ENCODE measurements at regions not wholly inside any gene's neighbourhood (a gene's known extent, or its start where the extent isn't known, plus 50 kb on each side); places are given as distances from the start of the nearest gene placed in this dataset.

DNA sequence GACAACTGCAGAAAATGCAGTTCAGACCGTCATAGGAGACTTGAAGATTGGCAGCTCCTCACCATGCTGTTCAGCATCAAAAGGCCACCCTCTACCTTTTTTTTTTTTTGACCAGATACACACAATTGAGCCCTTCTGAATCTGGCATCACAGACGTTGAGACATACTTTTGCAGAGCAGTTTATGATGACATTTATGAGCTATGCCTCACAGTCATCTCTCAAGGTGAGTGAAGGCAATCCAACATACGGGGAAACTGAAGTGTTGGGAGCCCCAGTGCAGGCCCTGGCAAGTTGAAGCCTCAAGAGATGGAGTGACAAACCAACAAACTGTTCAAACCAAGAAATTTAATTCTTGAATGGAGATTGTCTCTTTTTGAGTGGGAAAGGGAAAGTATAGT is 83.6 kb upstream of the DLX6 start:
- TF ChIP-seq, protein P1, sequence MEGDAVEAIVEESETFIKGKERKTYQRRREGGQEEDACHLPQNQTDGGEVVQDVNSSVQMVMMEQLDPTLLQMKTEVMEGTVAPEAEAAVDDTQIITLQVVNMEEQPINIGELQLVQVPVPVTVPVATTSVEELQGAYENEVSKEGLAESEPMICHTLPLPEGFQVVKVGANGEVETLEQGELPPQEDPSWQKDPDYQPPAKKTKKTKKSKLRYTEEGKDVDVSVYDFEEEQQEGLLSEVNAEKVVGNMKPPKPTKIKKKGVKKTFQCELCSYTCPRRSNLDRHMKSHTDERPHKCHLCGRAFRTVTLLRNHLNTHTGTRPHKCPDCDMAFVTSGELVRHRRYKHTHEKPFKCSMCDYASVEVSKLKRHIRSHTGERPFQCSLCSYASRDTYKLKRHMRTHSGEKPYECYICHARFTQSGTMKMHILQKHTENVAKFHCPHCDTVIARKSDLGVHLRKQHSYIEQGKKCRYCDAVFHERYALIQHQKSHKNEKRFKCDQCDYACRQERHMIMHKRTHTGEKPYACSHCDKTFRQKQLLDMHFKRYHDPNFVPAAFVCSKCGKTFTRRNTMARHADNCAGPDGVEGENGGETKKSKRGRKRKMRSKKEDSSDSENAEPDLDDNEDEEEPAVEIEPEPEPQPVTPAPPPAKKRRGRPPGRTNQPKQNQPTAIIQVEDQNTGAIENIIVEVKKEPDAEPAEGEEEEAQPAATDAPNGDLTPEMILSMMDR (IDR thresholded peaks at IDR 0.05), result no peak
- TF ChIP-seq POLR2AphosphoS5 (IDR thresholded peaks at IDR 0.05), result no peak
- TF ChIP-seq POLR2A (IDR thresholded peaks at IDR 0.05), result no peak
- TF ChIP-seq EP300 (IDR thresholded peaks at IDR 0.05), result no peak

All from stomach (tissue), 4 donors.